IgD-negative memory B cell (primary cell): ENCODE measurements at regions not wholly inside any gene's neighbourhood (a gene's known extent, or its start where the extent isn't known, plus 50 kb on each side); places are given as distances from the start of the nearest gene placed in this dataset.
"Not testable (repeated sequence)": the region's sequence is repeated elsewhere in the genome, so short reads cannot be mapped to it uniquely, and the experiment has no call there.

Experiments
- H3K27ac Mint-ChIP-seq, 3 donors: one replicate each; pipeline ENCODE4 v1.8.0; 2020 to 2022; ENCODE audit warnings: mild to moderate bottlenecking in 3 of 3, mixed read lengths in 3 of 3, moderate library complexity in 1 of 3
- H3K27me3 Mint-ChIP-seq: one replicate; pipeline ENCODE4 v1.8.0; 2021; ENCODE audit warnings: mixed read lengths
- H3K36me3 Mint-ChIP-seq: one replicate; pipeline ENCODE4 v1.8.0; 2020; ENCODE audit warnings: mild to moderate bottlenecking, mixed read lengths
- H3K4me1 Mint-ChIP-seq, 3 donors: one replicate each; pipeline ENCODE4 v1.8.0; 2020 to 2022; ENCODE audit warnings: mixed read lengths in 3 of 3, mild to moderate bottlenecking in 1 of 3
- H3K4me3 Mint-ChIP-seq, 4 donors: one replicate each; pipeline ENCODE4 v1.8.0; 2020 to 2022; ENCODE audit warnings: mild to moderate bottlenecking in 4 of 4, mixed read lengths in 4 of 4, moderate library complexity in 3 of 4
- H3K9me3 Mint-ChIP-seq, 3 donors: one replicate each; pipeline ENCODE4 v1.8.0; 2020 to 2021; ENCODE audit warnings: mixed read lengths in 3 of 3, mild to moderate bottlenecking in 1 of 3

DNA sequence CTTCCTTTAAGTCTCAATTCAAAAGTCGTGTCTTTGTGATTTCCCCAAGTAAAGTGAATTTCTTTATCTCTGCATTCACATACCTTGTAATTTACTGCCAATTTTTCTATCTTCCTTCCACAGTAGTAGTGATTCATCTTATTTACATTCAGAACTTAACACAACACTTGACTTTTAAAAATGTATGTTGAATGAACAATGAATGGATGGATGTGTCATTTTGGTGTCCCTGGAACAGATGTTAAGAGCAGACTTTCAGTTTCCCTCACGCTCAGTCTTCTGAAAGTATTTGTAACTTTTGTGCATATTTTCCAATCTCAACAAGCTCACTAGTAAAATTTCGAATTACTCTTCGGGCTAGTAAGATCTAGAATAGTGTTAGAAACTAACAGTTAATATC, 352.0 kb downstream of the HHIPL2 start:
- no peaks in the 10 kb centered on the region for H3K36me3 Mint-ChIP-seq
- peaks cover 0 to 3% (median 0%) of the 10 kb centered on the region in 3 donors for H3K9me3 Mint-ChIP-seq

DNA sequence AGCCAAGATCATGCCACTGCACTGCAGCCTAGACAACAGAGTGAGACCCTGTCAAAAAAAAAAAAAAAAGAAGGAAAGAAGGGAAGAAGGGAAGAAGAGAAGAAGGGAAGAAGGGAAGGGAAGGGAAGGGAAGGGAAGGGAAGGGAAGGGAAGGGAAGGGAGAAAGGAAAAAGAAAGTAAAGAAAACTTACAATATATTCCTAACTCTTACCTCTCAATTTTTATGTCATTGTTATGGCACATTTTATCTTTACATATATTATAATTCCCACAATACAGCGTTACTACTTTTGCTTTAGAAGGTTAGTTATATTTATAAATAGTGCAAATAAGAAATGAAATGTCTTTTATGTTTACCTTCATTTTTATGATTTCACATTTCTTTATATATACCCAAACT, 358.7 kb downstream of the HHIPL2 start:
- H3K4me1 Mint-ChIP-seq: no peaks in the 10 kb centered on the region
- H3K9me3 Mint-ChIP-seq: peaks cover 0 to 6% (median 0%) of the 10 kb centered on the region in 3 donors
- no peak overlapping the region for H3K27ac Mint-ChIP-seq
- no peaks in the 10 kb centered on the region for H3K27me3 Mint-ChIP-seq
- H3K4me3 Mint-ChIP-seq: no peak overlapping the region
- no peaks in the 10 kb centered on the region for H3K36me3 Mint-ChIP-seq

More for the DNA sequence above, 352.0 kb downstream of the HHIPL2 start:
- H3K27me3 Mint-ChIP-seq: no peaks in the 10 kb centered on the region
- H3K27ac Mint-ChIP-seq: no peak overlapping the region
- no peaks in the 10 kb centered on the region for H3K4me1 Mint-ChIP-seq
- H3K4me3 Mint-ChIP-seq: no peak overlapping the region

DNA sequence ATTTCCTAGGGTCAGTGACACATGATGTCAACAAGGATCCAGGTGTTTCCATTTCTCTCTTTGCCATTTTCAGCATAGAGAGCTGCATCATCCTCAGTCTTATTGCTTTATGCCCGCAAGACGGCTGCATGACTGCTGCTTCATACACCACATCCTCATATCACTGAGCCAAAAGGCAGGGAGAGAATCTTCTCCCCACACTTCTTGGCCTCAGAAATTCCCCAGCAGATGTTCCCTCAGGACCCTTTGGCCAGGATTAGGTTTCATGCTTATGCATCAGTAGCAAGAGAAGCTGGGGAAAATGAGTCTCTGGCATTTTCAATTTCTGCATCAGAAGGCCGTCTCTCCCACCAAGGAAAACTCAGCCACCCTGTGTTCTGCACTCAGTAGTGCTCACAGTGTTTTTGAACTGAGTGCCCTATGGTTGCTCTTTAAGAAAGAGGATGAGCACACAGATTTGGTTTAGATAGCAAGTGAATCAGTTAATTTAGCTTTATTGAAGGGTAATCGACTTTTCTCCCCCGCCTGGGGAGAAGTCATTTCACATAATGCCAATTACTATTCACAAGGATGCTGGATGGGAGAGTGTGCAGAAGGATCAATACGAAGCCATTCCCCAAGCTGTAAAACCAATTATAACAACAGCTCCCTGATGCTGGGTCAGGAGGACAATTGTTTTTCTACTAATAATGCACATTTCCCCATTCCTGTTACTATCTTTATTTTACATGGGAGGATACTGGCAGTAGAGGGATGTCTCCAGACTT, 360.2 kb downstream of the HHIPL2 start:
- H3K4me3 Mint-ChIP-seq: no peak overlapping the region
- no peaks in the 10 kb centered on the region for H3K27me3 Mint-ChIP-seq
- H3K9me3 Mint-ChIP-seq: peaks cover 0 to 6% (median under 1%) of the 10 kb centered on the region in 3 donors
- no peak overlapping the region for H3K27ac Mint-ChIP-seq
- H3K4me1 Mint-ChIP-seq: no peaks in the 10 kb centered on the region
- no peaks in the 10 kb centered on the region for H3K36me3 Mint-ChIP-seq

DNA sequence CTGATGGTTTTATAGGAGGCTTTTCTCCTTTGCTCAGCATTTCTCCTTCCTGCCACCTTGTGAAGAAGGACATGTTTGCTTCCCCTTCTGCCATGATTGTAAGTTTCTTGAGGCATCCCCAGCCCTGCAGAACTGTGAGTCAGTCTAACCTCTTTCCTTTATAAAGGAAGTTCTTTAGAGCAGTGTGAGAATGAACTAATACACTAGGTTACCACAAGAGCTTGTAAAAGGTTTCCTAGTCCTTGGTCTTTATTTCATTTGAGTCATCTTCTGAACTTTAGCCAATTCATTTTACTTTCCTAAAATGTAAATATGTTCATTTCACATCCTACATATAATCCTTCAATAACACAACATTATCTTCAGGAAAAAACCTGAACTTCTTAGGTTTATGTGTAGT, 365.3 kb downstream of the HHIPL2 start:
- Mint-ChIP-seq H3K27me3 (no peaks in the 10 kb centered on the region), H3K36me3 (no peaks in the 10 kb centered on the region), H3K27ac (no peak overlapping the region), H3K9me3 (peaks cover 4 to 13% (median 6%) of the 10 kb centered on the region in 3 donors), H3K4me1 (no peaks in the 10 kb centered on the region), H3K4me3 (no peak overlapping the region)

DNA sequence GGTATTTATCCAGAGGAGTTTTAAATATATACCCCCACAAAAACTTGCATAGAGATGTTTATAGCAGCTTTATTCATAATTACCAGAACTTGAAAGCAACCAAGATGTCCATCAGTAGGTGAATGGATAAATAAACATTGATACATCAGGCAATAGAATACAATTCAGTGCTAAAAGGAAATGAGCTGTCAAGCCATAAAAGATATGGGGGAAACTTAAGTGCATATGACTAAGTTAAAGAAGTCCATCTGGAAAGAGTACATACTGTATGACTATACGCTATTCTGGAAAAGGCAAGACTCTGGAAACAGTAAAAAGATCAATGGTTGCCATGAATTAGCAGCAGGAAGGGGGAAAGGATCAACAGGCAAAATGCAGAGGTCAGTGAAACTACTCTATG, 366.7 kb downstream of the HHIPL2 start:
- H3K36me3 Mint-ChIP-seq: no peaks in the 10 kb centered on the region
- H3K27me3 Mint-ChIP-seq: peaks cover 1% of the 10 kb centered on the region
- no peaks in the 10 kb centered on the region for H3K4me1 Mint-ChIP-seq
- no peak overlapping the region for H3K27ac Mint-ChIP-seq
- H3K4me3 Mint-ChIP-seq: no peak overlapping the region
- peaks cover 3 to 13% (median 9%) of the 10 kb centered on the region in 3 donors for H3K9me3 Mint-ChIP-seq

DNA sequence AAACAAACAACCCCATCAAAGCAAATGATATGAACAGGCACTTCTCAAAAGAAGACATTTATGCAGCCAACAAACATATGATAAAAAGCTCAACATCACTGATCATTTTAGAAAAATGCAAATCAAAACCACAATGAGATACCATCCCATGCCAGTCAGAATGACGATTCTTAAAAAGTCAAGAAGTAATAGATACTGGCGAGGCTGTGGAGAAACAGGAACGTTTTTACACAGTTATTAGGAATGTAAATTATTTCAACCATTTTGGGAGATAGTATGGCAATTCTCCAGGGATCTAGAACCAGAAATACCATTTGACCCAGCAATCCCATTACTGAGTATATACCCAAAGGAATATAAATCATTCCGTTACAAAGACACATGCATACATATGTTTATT, 370.4 kb downstream of the HHIPL2 start:
- not testable (repeated sequence) for H3K4me3 Mint-ChIP-seq, H3K4me1 Mint-ChIP-seq, H3K27ac Mint-ChIP-seq, H3K36me3 Mint-ChIP-seq, H3K27me3 Mint-ChIP-seq
- peaks cover 6 to 16% (median 10%) of the 10 kb centered on the region in 3 donors for H3K9me3 Mint-ChIP-seq

DNA sequence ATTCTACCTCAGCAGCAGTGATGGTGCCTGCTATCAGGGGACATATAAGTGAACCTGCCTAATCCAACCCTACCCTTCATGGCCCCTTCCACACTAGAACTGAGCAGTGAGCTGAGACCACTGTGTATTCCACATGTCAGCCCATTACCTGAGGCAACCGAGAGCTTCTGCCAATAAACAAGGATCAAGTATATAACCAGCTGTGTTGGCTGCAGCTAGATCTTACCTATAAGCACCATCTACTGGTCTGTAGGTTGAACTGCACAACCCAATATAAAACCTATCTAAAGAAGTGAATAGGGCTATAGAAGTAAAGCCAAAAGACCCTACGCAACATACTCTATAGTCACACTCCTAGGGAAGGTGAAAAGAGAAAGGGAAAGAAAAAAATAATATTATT, 376.9 kb downstream of the HHIPL2 start:
- no peaks in the 10 kb centered on the region for H3K4me1 Mint-ChIP-seq
- H3K4me3 Mint-ChIP-seq: no peak overlapping the region
- H3K36me3 Mint-ChIP-seq: no peaks in the 10 kb centered on the region
- no peak overlapping the region for H3K27ac Mint-ChIP-seq
- peaks cover 7% of the 10 kb centered on the region for H3K27me3 Mint-ChIP-seq
- peaks cover 5 to 16% (median 8%) of the 10 kb centered on the region in 3 donors for H3K9me3 Mint-ChIP-seq

DNA sequence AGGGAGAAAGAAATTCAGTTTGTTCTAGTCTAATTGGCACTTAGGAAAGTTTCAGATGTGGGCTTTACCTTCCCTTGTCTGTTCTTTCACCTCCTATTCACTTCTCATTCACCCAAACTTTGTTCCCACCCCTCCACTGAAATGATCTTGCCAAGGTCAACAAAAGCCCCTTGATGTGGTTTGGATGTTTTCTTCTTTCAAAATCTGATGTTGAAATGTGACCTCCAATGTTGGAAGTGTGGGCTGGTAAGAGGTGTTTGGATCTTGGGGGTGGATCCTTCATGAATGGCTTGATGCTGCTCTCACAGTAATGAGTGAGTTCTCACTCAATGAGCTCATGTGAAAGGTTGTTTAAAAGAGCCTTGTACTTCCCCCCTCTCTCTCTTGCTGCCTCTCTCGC, 379.3 kb downstream of the HHIPL2 start:
- H3K36me3 Mint-ChIP-seq: no peaks in the 10 kb centered on the region
- no peak overlapping the region for H3K27ac Mint-ChIP-seq
- peaks cover 4% of the 10 kb centered on the region for H3K27me3 Mint-ChIP-seq
- H3K4me1 Mint-ChIP-seq: no peaks in the 10 kb centered on the region
- no peak overlapping the region for H3K4me3 Mint-ChIP-seq
- peaks cover 2 to 16% (median 6%) of the 10 kb centered on the region in 3 donors for H3K9me3 Mint-ChIP-seq

DNA sequence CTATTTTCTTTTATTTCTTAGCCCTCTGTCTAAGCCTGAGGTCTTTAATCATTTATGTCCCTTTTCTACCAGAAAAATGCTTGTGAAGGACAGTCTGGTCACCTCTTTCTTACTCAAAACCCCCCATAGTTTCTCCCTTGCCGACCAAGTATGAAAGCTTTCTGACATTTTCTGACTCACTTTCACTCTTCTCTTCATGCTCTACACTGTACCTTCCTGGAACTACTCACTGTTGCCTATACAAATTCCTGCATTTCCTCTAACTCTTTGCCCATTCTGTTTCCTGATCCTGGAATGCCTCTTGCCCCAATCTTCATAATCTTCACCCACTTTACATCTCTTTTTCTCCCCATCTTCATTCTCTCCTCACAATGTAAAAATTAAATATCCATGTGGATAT, 380.0 kb downstream of the HHIPL2 start:
- H3K9me3 Mint-ChIP-seq: peaks cover 2 to 14% (median 5%) of the 10 kb centered on the region in 3 donors
- no peaks in the 10 kb centered on the region for H3K4me1 Mint-ChIP-seq
- no peaks in the 10 kb centered on the region for H3K36me3 Mint-ChIP-seq
- peaks cover 2% of the 10 kb centered on the region for H3K27me3 Mint-ChIP-seq
- H3K4me3 Mint-ChIP-seq: no peak overlapping the region
- H3K27ac Mint-ChIP-seq: no peak overlapping the region

DNA sequence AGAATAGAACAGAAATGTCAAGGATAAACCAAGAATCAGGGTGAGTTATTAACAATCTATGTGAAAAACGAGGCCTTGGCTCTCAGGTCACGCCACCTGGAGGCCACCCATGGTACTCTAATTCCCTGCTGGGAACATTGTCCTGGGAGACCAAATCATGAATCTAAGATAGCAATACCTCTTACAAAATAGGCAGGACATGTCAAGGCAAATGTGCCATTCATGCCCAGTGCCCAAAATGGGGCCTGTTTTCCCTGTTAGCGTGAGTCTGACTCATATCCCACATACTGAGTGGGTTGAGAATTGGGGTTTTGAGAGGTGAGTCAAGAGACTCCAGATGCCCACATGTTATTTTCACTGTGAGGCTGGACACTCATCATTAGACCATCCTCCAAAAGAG, 380.8 kb downstream of the HHIPL2 start:
- no peak overlapping the region for H3K4me3 Mint-ChIP-seq
- peaks cover 2 to 9% (median 3%) of the 10 kb centered on the region in 3 donors for H3K9me3 Mint-ChIP-seq
- H3K36me3 Mint-ChIP-seq: no peaks in the 10 kb centered on the region
- peaks cover 2% of the 10 kb centered on the region for H3K27me3 Mint-ChIP-seq
- no peak overlapping the region for H3K27ac Mint-ChIP-seq
- no peaks in the 10 kb centered on the region for H3K4me1 Mint-ChIP-seq

DNA sequence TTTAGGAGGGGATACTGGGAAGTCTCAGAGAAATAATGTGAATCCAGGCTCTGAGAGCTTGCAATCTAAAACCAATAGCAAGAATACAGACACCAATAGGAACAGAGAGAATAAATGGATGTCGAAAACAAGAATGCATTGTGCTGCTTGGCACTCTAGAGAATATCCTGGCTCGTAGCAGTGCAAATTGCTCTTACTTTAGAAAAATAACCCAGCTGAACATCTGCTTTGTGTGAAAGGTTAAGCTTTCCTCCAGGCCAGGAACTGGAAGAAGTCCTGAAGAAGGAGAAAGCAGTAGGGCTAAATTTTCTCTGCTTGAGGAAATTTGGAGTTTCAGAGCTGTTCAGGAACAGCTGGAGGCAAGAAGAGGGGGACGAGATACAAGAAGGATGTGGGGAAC, 382.3 kb downstream of the HHIPL2 start:
- Mint-ChIP-seq H3K36me3 (no peaks in the 10 kb centered on the region), H3K4me1 (no peaks in the 10 kb centered on the region)

DNA sequence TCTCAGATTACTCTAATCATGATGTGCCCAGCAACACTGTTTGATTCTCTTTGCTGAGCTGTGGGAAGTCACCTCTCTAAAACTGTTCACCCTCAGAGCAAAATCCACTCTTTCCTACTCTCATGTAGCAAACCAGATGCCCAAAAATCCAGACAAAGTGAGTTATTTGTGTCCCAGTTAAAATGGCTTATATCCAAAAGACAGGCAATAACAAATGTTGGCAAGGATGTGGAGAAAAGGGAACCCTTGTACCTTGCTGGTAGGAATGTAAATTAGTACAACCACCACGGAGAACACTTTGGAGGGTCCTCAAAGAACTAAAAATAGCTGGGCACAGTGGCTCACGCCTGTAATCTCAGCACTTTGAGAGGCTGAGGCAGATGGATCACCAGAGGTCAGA, 384.0 kb downstream of the HHIPL2 start:
- no peak overlapping the region for H3K27ac Mint-ChIP-seq
- no peaks in the 10 kb centered on the region for H3K4me1 Mint-ChIP-seq
- H3K27me3 Mint-ChIP-seq: peaks cover 2% of the 10 kb centered on the region
- H3K36me3 Mint-ChIP-seq: peaks cover 2% of the 10 kb centered on the region
- H3K9me3 Mint-ChIP-seq: peaks cover 0 to under 1% (median 0%) of the 10 kb centered on the region in 3 donors
- H3K4me3 Mint-ChIP-seq: no peak overlapping the region

More for the DNA sequence above, 382.3 kb downstream of the HHIPL2 start:
- Mint-ChIP-seq H3K9me3 (peaks cover 0 to 6% (median 0%) of the 10 kb centered on the region in 3 donors), H3K27ac (peak overlapping the region in 1 of 3 donors; percentile 43), H3K27me3 (peaks cover 2% of the 10 kb centered on the region), H3K4me3 (no peak overlapping the region)

DNA sequence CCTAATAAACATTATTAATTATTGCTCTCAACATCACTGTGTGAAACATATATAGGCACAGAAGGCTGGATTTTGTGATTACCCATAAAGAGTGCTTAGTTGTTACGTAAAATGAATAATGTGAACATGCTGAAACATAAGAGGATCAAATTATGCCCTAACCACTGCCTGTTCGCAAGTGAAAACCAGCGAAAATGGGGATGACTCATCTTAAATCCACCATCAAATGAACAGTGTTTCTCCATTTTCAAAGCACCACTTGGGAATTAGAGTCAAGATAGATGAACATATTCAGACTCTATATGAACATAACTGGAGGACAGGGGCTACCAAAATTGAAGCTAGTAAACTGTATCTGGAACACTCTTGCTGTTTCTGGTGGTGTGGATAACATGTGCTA, 386.2 kb downstream of the HHIPL2 start:
- Mint-ChIP-seq H3K9me3 (peaks cover 3 to 14% (median 4%) of the 10 kb centered on the region in 3 donors), H3K4me3 (no peak overlapping the region), H3K36me3 (peaks cover 2% of the 10 kb centered on the region), H3K27ac (no peak overlapping the region), H3K27me3 (no peaks in the 10 kb centered on the region), H3K4me1 (no peaks in the 10 kb centered on the region)

DNA sequence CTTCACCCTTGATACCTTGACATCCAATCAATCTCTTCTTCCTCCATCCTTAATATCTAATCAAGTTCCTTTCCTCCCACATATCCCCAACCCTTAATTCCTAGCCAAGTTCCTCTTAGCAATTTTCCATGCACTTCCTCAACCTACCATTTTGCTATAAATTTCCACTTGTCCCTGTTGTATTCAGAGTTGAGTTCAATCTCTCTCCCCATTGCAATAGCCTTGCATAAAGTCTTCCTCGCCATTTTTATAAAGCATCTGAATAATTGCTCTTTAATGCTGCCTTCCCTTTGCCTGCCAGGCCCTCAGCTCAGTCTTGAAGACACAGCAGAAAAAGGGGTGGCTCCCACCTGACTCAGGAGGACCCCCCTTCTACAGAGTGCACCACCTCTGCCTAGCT, 390.3 kb downstream of the HHIPL2 start:
- H3K27ac Mint-ChIP-seq: no peak overlapping the region
- peaks cover 3 to 14% (median 4%) of the 10 kb centered on the region in 3 donors for H3K9me3 Mint-ChIP-seq
- no peak overlapping the region for H3K4me3 Mint-ChIP-seq
- no peaks in the 10 kb centered on the region for H3K4me1 Mint-ChIP-seq
- peaks cover 2% of the 10 kb centered on the region for H3K36me3 Mint-ChIP-seq
- H3K27me3 Mint-ChIP-seq: no peaks in the 10 kb centered on the region

DNA sequence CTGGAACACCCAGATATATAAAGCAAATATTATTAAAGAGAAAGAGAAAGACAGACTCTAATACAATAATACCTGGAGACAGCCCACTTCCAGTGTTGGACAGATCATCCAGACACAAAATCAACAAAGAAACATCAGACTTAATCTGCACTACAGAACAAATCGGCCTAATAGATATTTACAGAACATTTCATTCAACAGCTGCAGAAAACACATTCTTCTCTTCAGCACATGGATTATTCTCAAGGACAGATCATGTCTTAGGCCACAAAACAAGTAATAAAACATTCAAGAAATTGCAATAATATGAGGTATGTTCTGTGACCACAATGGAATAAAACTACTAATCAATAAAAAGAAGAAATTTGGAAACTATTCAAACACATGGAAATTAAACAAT, 398.3 kb upstream of the DUSP10 start:
- H3K4me1 Mint-ChIP-seq: no peaks in the 10 kb centered on the region
- H3K27me3 Mint-ChIP-seq: no peaks in the 10 kb centered on the region
- no peak overlapping the region for H3K27ac Mint-ChIP-seq
- no peak overlapping the region for H3K4me3 Mint-ChIP-seq
- H3K36me3 Mint-ChIP-seq: no peaks in the 10 kb centered on the region
- peaks cover 0 to 5% (median 2%) of the 10 kb centered on the region in 3 donors for H3K9me3 Mint-ChIP-seq

DNA sequence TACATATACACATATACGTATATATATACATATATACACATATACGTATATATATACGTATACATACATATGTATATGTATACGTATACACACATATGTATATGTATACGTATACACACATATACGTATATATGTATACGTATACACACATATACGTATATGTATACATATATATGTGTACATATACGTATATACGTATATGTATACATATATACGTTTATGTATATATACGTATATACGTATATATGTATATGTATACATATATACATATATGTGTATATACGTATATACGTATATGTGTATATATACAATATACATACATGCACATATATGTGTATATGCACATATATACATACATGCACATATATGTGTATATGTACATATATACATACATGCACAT, 396.2 kb upstream of the DUSP10 start:
- Mint-ChIP-seq H3K27me3 (no peaks in the 10 kb centered on the region), H3K9me3 (peaks cover 2 to 7% (median 5%) of the 10 kb centered on the region in 3 donors), H3K4me3 (no peak overlapping the region), H3K4me1 (no peaks in the 10 kb centered on the region), H3K27ac (no peak overlapping the region), H3K36me3 (no peaks in the 10 kb centered on the region)
